HG03342 (cell line): ENCODE measurements at regions not wholly inside any gene's neighbourhood (a gene's known extent, or its start where the extent isn't known, plus 50 kb on each side); places are given as distances from the start of the nearest gene placed in this dataset.
"Not testable (repeated sequence)": the region's sequence is repeated elsewhere in the genome, so short reads cannot be mapped to it uniquely, and the experiment has no call there.

ENCODE experiments used
- ATAC-seq: cut with Tn5 transposase; IDR thresholded peaks from one replicate; pipeline ENCODE4 v1.9.1; 2021; ENCODE audit warnings: mild to moderate bottlenecking, moderate library complexity; ENCODE audit not compliant: unreplicated experiment

DNA sequence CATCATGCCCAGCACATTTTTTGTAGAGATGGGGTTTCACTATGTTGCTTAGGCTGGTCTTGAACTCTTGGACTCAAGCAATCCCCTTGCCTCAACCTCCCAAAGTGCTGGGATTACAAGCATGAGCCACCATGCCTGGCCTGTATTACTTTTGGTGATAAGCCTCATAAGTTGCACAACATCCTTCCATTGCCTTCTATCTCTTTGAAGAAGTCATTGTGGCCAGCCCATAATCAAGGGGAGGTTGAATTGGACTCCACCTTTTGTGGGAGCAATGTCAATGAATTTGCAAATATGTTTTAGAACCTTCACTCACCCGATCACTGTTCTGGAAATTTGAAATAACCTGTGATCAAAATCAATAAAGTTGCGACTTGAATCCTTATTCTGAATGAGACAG, 104.3 kb upstream of the CLINT1 start:
- ATAC-seq, result no peak

DNA sequence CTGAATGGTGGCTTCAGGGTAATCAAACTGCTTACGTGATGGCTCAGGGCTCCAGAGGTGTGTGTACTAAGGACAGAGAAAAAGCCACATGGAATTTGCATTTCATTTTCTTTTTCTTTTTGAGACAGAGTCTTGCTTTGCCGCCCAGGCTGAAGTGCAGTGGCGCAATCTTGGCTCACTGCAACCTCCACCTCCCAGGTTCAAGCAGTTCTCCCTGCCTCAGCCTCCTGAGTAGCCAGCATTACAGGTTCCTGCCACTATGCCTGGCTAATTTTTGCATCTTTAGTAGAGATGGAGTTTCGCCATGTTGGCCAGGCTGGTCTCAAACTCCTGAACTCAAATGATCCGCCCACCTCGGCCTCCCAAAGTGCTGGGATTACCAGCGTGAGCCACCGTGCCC, 103.7 kb upstream of the CLINT1 start:
- not testable (repeated sequence) for ATAC-seq

DNA sequence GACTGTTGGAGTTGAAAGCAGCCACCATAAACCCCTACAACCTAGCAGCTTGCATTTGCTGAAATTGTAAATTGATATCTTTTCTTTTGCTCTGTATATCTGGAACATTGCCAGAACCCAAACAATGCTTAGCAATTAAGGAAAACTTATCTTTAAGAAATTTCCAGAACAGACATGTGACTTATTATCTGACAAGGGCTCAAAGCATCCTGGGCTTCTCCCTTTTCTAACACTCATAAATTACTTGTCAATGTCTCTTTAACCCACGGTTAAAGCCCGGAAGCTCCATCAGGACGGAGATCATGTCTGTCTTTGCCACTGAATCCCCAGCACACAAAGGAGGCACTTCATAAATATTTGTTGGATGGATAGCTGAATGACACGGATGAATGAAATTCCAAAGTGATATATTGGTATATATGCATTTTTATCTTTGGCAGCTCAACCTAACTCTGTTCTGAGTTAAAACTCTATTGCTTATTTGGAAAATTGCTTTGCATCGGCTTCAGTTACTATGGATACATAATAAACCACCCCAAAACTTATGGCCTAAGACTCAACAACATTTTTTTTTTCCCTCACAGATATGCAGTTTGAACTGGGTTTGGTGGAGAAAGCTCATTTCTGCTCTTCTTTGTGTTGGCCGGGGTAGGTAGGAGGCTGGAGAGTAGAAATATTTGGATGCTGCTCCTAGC, 103.1 kb upstream of the CLINT1 start:
- no peak for ATAC-seq

DNA sequence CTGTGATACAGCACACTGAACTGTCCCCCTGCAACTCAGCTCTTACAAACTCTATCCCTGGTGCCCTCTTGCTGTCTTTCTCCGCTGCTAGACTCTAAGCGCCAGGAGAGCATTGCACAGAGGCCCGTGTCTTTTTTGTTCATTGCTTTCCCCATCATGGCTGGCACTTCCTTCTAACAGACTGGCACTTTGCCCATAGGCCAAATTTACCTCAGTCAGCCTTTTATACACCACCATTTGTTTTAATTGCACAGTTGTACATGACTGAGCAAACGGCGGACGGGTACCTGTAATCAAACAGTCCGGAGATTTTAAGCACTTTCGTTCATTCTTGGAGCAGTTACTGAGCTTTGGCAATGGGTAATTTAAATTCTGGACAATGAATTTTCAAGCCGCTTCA, 102.2 kb upstream of the CLINT1 start:
- ATAC-seq, result no peak

DNA sequence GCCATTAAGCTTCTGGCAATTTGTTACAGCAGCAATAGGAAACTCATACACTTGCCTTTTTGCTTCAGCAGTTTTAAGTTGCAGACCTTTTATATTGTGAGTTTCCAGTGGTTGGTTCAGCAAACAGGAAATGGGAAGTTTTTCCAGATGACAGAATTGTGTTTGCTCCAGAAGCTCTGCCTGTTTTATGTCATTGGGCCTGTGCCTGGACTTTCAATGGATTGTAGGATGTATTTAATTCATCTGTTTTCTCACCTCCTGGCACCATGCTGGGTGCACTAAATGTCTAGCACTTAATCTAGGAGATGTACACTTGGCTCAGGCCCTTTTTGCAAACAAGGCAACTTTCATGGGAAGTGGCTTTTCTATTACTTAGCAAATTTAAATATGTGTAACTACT, 100.4 kb upstream of the CLINT1 start:
- ATAC-seq, result no peak

DNA sequence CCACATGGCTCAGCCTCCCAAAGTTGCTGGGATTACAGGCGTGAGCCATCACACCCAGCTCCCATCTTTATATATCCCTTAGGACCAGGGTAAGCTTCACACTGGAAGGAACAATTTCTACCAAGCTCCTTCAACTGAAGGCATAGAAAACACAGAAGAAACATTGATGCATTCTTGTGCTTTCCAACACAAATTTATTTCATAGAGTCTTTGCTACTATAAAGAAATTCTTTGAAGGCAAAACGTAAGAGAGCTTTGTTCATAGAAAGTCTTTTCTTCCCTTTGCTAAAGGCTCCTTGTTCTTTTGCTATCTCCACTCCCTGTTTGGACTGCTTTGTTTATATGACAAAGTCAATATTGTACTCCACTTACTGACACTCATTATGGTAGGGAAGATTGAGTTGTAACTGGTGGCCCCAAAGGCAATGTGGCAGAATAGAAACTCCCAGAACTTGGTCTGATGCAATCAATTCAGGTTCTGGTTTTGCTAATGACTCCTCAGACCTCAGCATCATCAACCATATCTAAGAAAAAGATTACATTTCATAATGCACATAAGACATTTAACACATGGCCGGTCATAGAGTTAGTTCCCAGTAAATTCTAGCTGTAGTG, 97.4 kb upstream of the CLINT1 start:
- ATAC-seq, result no peak

DNA sequence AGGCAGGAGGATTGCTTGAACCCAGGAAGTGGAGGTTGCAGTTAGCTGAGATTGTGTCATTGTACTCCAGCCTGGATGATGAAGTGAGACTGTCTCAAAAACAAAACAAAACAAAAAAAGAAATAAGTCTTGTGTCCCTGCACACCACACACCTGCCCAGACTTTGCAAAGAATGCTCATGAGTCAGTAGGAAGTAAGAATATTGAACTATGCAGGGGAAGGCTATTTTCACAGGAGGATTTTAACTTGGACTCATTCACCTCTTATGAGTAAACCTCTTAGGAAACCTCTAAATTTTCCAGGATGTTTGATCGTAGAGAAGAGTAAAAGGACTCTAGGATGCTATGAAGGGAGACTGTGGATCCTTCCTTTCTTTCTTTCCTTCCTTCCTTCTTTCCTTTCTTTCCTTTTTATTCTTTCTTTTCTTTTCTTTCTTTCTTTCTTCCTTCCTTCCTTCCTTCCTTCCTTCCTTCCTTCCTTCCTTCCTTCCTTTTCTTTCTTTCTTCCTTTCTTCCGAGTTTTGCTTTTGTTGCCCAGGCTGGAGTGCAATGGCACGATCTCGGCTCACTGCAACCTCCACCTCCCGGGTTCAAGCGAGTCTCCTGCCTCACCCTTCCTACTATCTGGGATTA, 96.7 kb upstream of the CLINT1 start:
- ATAC-seq, result no peak

DNA sequence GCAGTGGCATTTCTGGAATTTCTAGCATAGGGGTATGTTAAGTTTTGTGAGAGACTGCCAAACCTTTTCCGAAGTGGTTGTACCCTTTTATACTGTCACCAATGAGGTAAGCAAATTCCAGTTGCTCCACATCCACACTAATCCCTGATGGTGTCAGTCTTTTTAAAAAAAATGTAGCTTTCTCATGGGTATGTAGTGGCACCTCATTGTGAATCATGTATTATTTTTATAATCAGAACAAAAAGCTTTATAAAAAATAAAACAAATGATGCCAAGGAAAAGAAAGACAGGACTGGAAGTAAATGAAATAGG, 93.4 kb upstream of the CLINT1 start:
- no peak for ATAC-seq

DNA sequence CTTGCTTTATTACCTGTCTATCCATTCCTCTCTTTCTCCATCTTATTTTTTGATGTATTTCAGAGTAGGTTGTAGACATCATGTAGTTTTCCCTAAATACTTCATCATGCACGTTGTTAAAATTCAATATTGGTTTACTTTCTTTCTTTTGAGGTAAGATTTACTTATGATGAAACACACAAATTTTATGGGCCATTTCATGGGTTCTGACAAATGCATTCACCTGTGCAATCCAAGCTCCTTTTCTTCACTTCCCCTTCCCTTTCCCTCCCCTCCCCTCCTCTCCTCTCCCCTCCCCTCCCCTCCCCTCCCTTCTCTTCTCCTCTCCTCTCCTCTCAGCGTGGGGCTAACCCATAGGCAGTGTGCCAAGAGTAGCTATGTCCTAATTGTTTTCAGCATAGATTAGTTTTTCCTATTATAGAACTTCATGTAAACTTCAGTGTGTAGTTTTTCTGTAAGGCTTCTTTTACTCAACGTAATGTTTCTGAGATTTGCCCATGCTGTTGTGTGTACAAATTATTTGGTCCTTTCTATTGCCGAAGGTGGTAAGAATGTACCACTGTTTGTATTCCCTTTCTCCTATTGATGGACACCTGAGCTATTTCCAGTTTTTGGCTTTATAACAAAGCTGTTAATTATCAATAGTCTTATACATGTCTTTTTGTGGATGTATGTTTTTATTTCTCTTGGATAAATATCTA, 92.9 kb upstream of the CLINT1 start:
- ATAC-seq, result no peak

DNA sequence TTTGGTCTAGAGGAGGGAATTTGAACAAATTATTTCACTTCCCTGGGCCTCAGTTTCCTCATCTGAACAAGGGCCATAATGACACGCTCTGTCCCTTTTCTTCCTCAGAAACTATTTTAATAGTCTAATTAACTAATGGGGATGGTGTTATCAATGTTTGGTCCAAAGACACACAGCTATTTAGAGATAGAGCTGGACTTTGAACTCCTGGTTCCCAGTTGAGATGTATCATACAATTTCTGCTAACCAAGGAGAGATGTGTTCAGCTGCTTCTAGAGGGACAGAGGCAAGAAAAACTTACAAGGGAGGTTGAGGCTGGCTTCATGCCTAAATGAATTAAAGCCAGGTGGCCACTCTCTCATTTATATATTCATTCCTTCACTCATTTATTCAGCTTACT, 90.6 kb upstream of the CLINT1 start:
- no peak for ATAC-seq

DNA sequence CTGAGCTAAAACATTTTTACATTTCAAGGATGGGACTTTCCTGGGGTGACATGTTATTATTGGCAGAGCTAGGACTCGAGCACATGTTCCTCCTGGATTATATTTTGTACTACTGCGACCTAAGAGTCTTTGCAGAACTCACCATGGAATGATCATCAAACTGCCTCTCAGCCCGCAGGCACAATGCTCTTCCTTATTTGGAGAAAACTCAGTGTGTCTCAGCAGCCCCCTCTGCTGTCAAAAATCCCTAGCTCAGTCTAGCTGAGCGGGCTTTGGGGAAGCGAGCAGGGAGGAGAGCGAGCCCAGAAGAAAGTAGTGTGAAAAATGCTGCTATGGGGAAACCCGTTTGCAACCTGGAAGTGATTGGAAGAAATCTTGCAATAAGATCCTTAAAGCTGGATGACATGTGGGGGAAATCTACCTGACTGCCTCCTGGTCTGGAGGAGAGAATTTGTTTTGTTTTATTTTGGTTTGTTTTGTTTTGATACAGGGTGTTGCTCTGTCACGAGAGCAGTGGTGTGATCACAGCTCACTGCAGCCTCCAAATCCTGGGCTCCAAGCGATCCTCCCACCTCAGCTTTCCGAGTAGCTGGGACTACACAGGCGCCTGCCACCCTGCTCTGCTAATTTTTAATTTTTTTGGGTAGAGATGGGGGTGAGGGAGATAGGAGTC, 89.9 kb upstream of the CLINT1 start:
- ATAC-seq, result peak; percentile 91

DNA sequence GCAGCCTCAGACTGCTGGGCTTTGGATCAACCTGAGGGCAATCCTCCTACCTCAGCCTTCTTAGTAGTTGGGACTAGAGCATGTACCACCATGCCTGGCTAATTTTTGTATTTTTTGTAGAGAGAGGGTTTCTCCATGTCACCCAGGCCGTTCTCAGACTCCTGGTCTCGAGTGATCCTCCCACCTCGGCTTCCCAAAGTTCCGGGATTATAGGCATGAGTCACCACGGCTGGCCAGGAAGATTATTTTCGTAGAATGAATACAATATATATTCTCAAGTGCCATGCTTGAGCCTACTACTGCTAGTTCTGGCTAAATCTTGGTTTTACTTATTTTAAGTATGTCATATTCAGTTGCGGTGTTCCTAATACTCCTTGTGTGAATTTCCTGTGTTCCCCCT, 88.2 kb upstream of the CLINT1 start:
- ATAC-seq, result no peak

DNA sequence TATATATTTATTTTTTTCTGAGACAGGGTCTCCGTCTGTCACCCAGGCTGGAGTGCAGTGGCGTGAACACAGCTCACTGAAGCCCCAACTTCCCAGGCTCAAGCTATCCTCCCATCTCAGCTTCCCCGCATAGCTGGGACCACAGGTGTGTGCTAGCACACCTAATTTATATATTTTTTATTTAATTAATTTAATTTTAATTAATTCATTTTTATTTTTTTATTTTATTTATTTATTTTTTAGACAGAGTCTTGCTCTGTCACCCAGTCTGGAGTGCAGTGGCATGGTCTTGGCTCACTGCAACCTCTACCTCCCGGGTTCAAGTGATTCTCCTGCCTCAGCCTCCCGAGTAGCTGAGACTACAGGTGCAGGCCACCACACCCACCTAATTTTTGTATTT, 86.9 kb upstream of the CLINT1 start:
- ATAC-seq, result not testable (repeated sequence)

DNA sequence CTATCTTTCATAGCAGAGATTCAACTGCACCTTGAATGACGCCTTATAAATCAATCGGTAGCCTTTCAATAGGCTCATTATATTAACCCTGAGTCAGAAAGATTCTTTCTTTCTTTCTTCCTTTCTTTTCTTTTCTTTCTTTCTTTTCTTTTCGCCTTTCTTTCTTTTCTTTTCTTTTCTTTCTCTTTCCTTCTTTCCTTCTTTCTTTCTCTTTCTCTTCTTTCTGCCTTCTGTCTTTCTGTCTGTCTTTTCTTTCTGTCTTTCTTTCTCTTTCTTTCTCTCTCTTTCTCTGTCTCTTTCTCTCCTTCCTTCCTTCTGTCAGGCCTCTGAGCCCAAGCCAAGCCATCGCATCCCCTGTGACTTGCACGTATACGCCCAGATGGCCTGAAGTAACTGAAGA, 86.0 kb upstream of the CLINT1 start:
- no peak for ATAC-seq

DNA sequence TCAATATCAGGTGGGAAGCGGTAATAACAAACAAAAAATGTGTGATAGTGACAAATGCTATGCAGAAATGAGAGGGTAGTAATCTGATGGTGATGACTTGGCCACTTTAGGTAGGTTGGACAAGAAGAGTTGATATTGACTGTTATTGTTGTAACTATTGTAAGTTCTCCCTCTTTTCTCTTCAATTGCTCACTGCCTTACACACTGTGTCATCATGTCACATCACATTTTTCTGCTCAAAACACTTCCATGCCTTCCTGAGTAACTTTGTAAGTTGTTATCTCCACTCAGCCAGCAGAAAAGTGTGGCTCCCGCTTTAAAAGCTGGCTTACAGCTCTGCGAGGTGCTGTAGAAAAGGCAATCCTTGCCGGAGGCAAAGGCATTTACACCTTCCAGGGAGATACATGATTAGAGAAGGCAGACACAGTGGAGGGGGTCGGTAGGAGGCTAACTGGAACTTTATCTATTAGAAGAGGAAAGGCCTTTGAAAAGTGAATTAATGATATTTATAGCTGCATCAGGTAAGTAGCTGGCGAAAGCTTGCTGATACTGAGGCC, 85.2 kb upstream of the CLINT1 start:
- no peak for ATAC-seq

DNA sequence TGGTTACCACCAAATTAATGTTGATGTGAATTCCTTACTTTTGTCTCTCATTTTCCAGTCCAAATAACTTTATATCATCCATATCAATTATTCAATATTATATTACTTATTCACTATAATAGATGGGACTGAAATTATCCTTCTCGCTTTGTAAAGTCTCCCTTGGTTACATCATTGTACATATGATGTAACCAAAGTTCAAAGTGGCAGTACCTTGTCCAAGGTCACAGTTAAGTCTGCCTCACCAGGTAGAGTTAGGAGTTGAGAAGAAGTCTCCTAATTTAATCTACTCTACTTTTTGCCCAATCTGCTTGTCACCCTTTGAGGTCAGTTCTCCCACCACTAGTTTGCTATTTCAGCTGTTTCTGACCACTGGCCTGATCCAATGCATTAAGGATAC, 83.7 kb upstream of the CLINT1 start:
- no peak for ATAC-seq

DNA sequence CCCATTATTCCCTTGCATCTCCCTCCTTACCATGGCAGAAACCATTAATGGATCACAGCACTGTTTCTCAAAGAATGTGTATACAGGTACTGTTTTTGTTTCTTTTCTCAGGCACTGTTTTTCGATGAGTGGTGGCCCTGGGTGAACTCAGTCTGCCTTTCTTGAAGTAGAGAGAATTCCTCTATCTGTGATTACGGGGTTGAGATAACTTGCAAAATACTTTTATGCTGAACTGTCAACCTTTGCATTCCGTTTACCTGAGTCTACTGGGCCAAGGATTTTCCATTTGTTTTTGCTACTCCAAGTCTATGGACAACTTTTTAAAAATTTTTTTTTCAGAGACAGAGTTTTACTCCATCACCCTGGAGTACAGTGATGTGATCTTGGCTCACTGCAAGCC, 82.7 kb upstream of the CLINT1 start:
- ATAC-seq, result no peak

DNA sequence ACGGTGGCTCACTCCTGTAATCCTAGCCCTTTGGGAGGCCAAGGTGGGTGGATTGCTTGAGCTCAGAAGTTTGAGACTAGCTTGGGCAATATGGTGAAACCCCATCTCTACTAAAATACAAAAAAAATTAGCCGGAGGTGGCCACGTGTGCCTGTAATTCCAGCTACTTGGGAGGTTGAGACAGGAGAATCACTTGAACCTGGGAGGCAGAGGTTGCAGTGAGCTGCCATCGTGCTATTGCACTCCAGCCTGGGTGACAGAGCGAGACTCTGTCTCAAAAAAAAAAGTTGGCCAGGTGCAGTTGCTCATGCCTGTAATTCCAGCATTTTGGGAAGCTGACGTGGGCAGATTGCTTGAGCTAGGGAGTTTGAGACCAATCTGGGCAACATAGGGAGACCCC, 79.2 kb upstream of the CLINT1 start:
- ATAC-seq, result not testable (repeated sequence)

DNA sequence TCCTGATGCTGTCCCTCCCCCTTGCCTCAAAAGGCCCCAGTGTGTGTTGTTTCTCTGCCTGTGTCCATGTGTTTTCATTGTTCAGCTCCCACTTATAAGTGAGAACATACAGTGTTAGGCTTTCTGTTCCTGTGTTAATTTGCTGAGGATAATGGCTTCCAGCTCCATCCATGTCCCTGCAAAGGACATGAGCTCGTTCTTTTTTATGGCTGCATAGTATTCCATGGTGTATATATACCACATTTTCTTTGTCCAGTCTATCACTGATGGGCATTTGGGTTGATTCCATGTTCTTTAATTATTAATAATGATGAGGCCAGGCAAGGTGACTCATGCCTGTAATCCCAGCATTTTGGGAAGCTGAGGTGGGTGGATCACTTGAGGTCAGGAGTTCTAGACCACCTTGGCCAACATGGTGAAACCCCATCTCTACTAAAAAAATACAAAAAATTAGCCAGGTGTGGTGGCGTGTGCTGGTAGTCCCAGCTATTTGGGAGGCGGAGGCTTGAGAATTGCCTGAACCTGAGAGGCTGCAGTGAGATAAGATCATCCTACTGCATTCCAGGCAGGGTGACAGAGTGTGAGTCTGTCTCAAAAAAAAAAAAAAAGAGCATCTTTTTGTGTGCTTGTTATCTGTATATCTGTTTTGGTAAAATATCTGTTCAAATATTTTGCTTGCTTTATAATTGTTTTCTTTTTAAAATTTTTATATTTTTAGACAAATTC, 78.0 kb upstream of the CLINT1 start:
- not testable (repeated sequence) for ATAC-seq

DNA sequence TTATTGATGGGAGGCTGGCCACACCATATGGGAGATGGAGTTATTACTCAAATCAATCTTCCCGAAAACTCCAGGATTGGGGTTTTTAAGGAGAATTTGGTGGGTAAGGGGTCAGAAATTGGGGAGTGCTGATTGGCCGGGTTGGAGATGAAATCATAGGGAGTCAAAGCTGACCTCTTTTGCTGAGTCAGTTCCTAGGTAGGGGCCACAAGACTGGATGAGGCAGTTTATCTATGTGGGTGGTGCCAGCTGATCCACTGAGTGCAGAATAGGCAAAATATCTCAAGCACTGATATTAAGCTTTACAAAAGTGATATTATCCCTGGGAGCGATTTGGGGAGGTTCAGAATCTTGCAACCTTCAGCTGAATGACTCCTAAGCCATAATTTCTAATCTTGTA, 75.7 kb upstream of the CLINT1 start:
- no peak for ATAC-seq

DNA sequence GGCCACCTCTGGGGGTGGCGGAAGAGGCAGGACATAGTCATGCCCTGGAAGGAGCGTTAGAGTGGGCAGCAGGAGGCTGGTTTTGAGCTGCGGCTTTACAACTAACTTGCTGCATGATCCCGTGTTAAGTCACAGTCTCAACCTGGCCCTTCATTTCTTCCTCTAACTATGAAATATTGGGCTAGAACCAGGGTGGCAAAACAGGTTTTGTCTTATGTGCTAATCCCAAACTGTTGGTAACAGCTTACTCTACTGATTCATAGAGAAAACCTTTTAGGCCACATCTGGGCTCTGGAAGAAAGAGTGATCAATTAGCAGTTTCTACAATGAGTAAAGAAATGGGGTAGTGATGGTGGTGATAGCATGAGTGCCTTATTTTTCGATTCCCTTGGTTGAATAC, 74.1 kb upstream of the CLINT1 start:
- no peak for ATAC-seq
